ENCODE measurements at regions not wholly inside any gene's neighbourhood (a gene's known extent, or its start where the extent isn't known, plus 50 kb on each side); places are given as distances from the start of the nearest gene placed in this dataset.

GRCh38 chr15:37481126-37481525 is 380.8 kb upstream of the MEIS2 start:
- H3K4me1 ChIP-seq, result no peaks in the 10 kb centered on the region
- H3K4me2 ChIP-seq, result no peak overlapping the region
- no peak overlapping the region for H3K27ac ChIP-seq
- H3K36me3 ChIP-seq, result no peaks in the 10 kb centered on the region
- no peak overlapping the region for H3K9ac ChIP-seq
- no peak for TF ChIP-seq Cebpa-rat (IDR thresholded peaks at IDR 0.05)
- no peaks in the 10 kb centered on the region for H4K20me1 ChIP-seq
- no peaks in the 10 kb centered on the region for H3K27me3 ChIP-seq
- no peak overlapping the region for H3K4me3 ChIP-seq
- H3K9me3 ChIP-seq, result peaks cover 12% of the 10 kb centered on the region; the same call in 1 of the 2 replicates

- H3K36me3 ChIP-seq, result no peaks in the 10 kb centered on the region
- no peaks in the 10 kb centered on the region for H4K20me1 ChIP-seq
- TF ChIP-seq Cebpa-rat (IDR thresholded peaks at IDR 0.05), result no peak
- no peak overlapping the region for H3K4me3 ChIP-seq
- no peaks in the 10 kb centered on the region for H3K4me1 ChIP-seq
- no peak overlapping the region for H3K9ac ChIP-seq
- H3K9me3 ChIP-seq, result peaks cover 12% of the 10 kb centered on the region; the same call in 1 of the 2 replicates
- no peak overlapping the region for H3K4me2 ChIP-seq
- no peak overlapping the region for H3K27ac ChIP-seq
- no peaks in the 10 kb centered on the region for H3K27me3 ChIP-seq
Observed at GRCh38 chr15:37483779-37484178, 383.4 kb upstream of the MEIS2 start.

GRCh38 chr15:37485056-37485455 is 384.7 kb upstream of the MEIS2 start:
- TF ChIP-seq Cebpa-rat (IDR thresholded peaks at IDR 0.05), result no peak
- H3K9ac ChIP-seq, result no peak overlapping the region
- peaks cover 12% of the 10 kb centered on the region; the same call in 1 of the 2 replicates for H3K9me3 ChIP-seq
- H3K4me1 ChIP-seq, result no peaks in the 10 kb centered on the region
- no peaks in the 10 kb centered on the region for H4K20me1 ChIP-seq
- H3K4me3 ChIP-seq, result no peak overlapping the region
- no peak overlapping the region for H3K27ac ChIP-seq
- no peak overlapping the region for H3K4me2 ChIP-seq
- H3K36me3 ChIP-seq, result no peaks in the 10 kb centered on the region
- H3K27me3 ChIP-seq, result no peaks in the 10 kb centered on the region

- Histone ChIP-seq H3K4me2 (no peak overlapping the region), H3K27me3 (no peaks in the 10 kb centered on the region), H3K4me3 (no peak overlapping the region), H3K36me3 (no peaks in the 10 kb centered on the region), H3K9ac (no peak overlapping the region), H3K27ac (no peak overlapping the region), H4K20me1 (no peaks in the 10 kb centered on the region), H3K9me3 (no peaks in the 10 kb centered on the region), H3K4me1 (no peaks in the 10 kb centered on the region)
- no peak for TF ChIP-seq Cebpa-rat (IDR thresholded peaks at IDR 0.05)
Observed at GRCh38 chr15:37490707-37491106, 390.4 kb upstream of the MEIS2 start.

- Histone ChIP-seq H3K36me3 (no peaks in the 10 kb centered on the region), H3K4me1 (no peaks in the 10 kb centered on the region), H3K27me3 (no peaks in the 10 kb centered on the region), H3K4me3 (no peak overlapping the region), H3K27ac (no peak overlapping the region), H4K20me1 (no peaks in the 10 kb centered on the region), H3K4me2 (no peak overlapping the region), H3K9ac (no peak overlapping the region), H3K9me3 (no peaks in the 10 kb centered on the region)
- TF ChIP-seq Cebpa-rat (IDR thresholded peaks at IDR 0.05), result no peak
Observed at GRCh38 chr15:37516621-37517020, 416.3 kb upstream of the MEIS2 start.

GRCh38 chr15:37517191-37517895 is 417.0 kb upstream of the MEIS2 start:
- H4K20me1 ChIP-seq, result no peaks in the 10 kb centered on the region
- H3K4me2 ChIP-seq, result no peak overlapping the region
- H3K4me3 ChIP-seq, result no peak overlapping the region
- no peak overlapping the region for H3K9ac ChIP-seq
- H3K27me3 ChIP-seq, result no peaks in the 10 kb centered on the region
- TF ChIP-seq Cebpa-rat (IDR thresholded peaks at IDR 0.05), result no peak
- H3K9me3 ChIP-seq, result peaks cover under 1% of the 10 kb centered on the region; the same call in 1 of the 2 replicates
- H3K27ac ChIP-seq, result no peak overlapping the region
- no peaks in the 10 kb centered on the region for H3K4me1 ChIP-seq
- H3K36me3 ChIP-seq, result no peaks in the 10 kb centered on the region

- Histone ChIP-seq H3K4me2 (no peak overlapping the region), H3K4me1 (no peaks in the 10 kb centered on the region), H3K27me3 (no peaks in the 10 kb centered on the region), H4K20me1 (no peaks in the 10 kb centered on the region), H3K9ac (no peak overlapping the region), H3K4me3 (no peak overlapping the region), H3K9me3 (peaks cover 6% of the 10 kb centered on the region; the same call in 1 of the 2 replicates), H3K36me3 (no peaks in the 10 kb centered on the region), H3K27ac (no peak overlapping the region)
- no peak for TF ChIP-seq Cebpa-rat (IDR thresholded peaks at IDR 0.05)
Observed at GRCh38 chr15:37518436-37518835, 416.0 kb upstream of the TMCO5A start.

GRCh38 chr15:37520026-37520425 is 414.4 kb upstream of the TMCO5A start:
- H4K20me1 ChIP-seq, result no peaks in the 10 kb centered on the region
- no peak overlapping the region for H3K9ac ChIP-seq
- no peak overlapping the region for H3K4me2 ChIP-seq
- no peak overlapping the region for H3K4me3 ChIP-seq
- H3K9me3 ChIP-seq, result peaks cover 6% of the 10 kb centered on the region; the same call in 1 of the 2 replicates
- H3K4me1 ChIP-seq, result no peaks in the 10 kb centered on the region
- no peaks in the 10 kb centered on the region for H3K36me3 ChIP-seq
- no peak for TF ChIP-seq Cebpa-rat (IDR thresholded peaks at IDR 0.05)
- H3K27ac ChIP-seq, result no peak overlapping the region
- H3K27me3 ChIP-seq, result no peaks in the 10 kb centered on the region

GRCh38 chr15:37520882-37521281 is 413.6 kb upstream of the TMCO5A start:
- Histone ChIP-seq H3K4me3 (no peak overlapping the region), H3K9ac (no peak overlapping the region), H3K36me3 (no peaks in the 10 kb centered on the region), H3K27me3 (no peaks in the 10 kb centered on the region), H3K4me2 (no peak overlapping the region), H3K9me3 (peaks cover 6% of the 10 kb centered on the region; the same call in 1 of the 2 replicates), H4K20me1 (no peaks in the 10 kb centered on the region), H3K4me1 (no peaks in the 10 kb centered on the region), H3K27ac (no peak overlapping the region)
- TF ChIP-seq Cebpa-rat (IDR thresholded peaks at IDR 0.05), result no peak

GRCh38 chr15:37524601-37525000 is 409.8 kb upstream of the TMCO5A start:
- Histone ChIP-seq H3K9ac (no peak overlapping the region), H3K27me3 (no peaks in the 10 kb centered on the region), H3K4me1 (peaks cover 14% of the 10 kb centered on the region), H3K36me3 (no peaks in the 10 kb centered on the region), H4K20me1 (no peaks in the 10 kb centered on the region), H3K4me3 (no peak overlapping the region), H3K27ac (no peak overlapping the region), H3K4me2 (no peak overlapping the region), H3K9me3 (peaks cover 6% of the 10 kb centered on the region; the same call in 1 of the 2 replicates)
- TF ChIP-seq Cebpa-rat (IDR thresholded peaks at IDR 0.05), result no peak
